ENCODE measurements at regions not wholly inside any gene's neighbourhood (a gene's known extent, or its start where the extent isn't known, plus 50 kb on each side); places are given as distances from the start of the nearest gene placed in this dataset.

- TF ChIP-seq CTCF (IDR thresholded peaks at IDR 0.05) (no peak), POLR2A (IDR thresholded peaks at IDR 0.05) (no peak), EP300 (IDR thresholded peaks at IDR 0.05) (no peak), POLR2AphosphoS5 (IDR thresholded peaks at IDR 0.05) (no peak)
Measured at GRCh38 chr6:164579035-164579434, 730.4 kb downstream of the C6orf118 start.
